HepG2 (cell line): ENCODE measurements at regions not wholly inside any gene's neighbourhood (a gene's known extent, or its start where the extent isn't known, plus 50 kb on each side); places are given as distances from the start of the nearest gene placed in this dataset.

Experiments used
- ATAC-seq: fragments of 200-7000 bp; cut with Tn5 transposase; 3 replicates; pipeline ENCODE4 v1.9.1; 2020; ENCODE audit warnings: mild to moderate bottlenecking, moderate library complexity
- BruUV-seq: library from RNA; stranded (reverse); fragments of 400-500 nt; replicated peaks from 2 replicates; lab custom pipeline; 2021; lab: Mats Ljungman, UMichigan
- CTCF ChIA-PET: fragments of 300-600 bp; formaldehyde crosslinking; extraction: SDS; loops from one replicate; lab custom pipeline; 2021; ENCODE audit warnings: low total read pairs, inconsistent platforms, low intra/inter-chr PET ratio; lab: Yijun Ruan, JAX
- POLR2A ChIA-PET: fragments of 350-600 bp; sonication (Branson Sonifier 250); formaldehyde crosslinking; loops from one replicate; lab custom pipeline; 2020; ENCODE audit warnings: antibody characterized with exemption, inconsistent platforms; lab: Yijun Ruan, JAX
- DNase-seq: peaks from one replicate; pipeline ENCODE4 v3.0.0-alpha.2; 2015; ENCODE audit warnings: low spot score
- FAIRE-seq: peaks from 3 replicates; lab custom pipeline; 2011; peaks lifted over from hg19 to GRCh38; lab: Jason Lieb, UNC
- H2AFZ ChIP-seq: one replicate; pipeline ENCODE4 v1.6.1; 2011; ENCODE audit warnings: low read length, inconsistent platforms
- H3K27ac ChIP-seq: fragments of 300-600 bp; 3 replicates; pipeline ENCODE4 v1.8.0; 2011; ENCODE audit warnings: mixed run types, mild to moderate bottlenecking, mixed read lengths, low read length, inconsistent platforms; ENCODE audit not compliant: insufficient read depth; ENCODE audit errors: extremely low read length
- H3K27me3 ChIP-seq, 2 experiments: fragments of 200-600 bp in 1 of 2; 2 replicates in 1 of 2; 3 replicates in 1 of 2; pipeline versions ENCODE4 v1.6.0 to v1.8.0; 2011; ENCODE audit warnings: low read length in 2 of 2, mild to moderate bottlenecking in 2 of 2, moderate library complexity in 2 of 2, inconsistent platforms in 1 of 2; ENCODE audit not compliant: insufficient read depth in 2 of 2, control insufficient read depth in 1 of 2
- H3K36me3 ChIP-seq, 2 experiments: fragments of 200-600 bp in 1 of 2; replicated peaks in 1 of 2; 2 replicates in 1 of 2; 3 replicates in 1 of 2; pipeline versions ENCODE4 v1.5.1 to v1.8.0; 2011; ENCODE audit warnings: low read length in 2 of 2, inconsistent platforms in 1 of 2; ENCODE audit not compliant: insufficient read depth in 2 of 2, control insufficient read depth in 1 of 2
- H3K4me1 ChIP-seq: 2 replicates; pipeline ENCODE4 v1.5.1; 2012; ENCODE audit warnings: low read length, inconsistent platforms; ENCODE audit not compliant: insufficient read depth
- H3K4me2 ChIP-seq: 2 replicates; pipeline ENCODE4 v1.6.0; 2011; ENCODE audit warnings: low read depth, low read length, inconsistent platforms
- H3K4me3 ChIP-seq, 3 experiments: fragments of 200-600 bp in 1 of 3; sonication (generic), shearing (Covaris generic) in 1 of 3; replicated peaks in 1 of 3; 2 replicates each; pipeline ENCODE4 v1.5.1; 2011 to 2016; ENCODE audit warnings: low read length in 3 of 3, inconsistent platforms in 2 of 3, low read depth in 2 of 3, mild to moderate bottlenecking in 2 of 3, control low read depth in 1 of 3, mixed read lengths in 1 of 3; ENCODE audit not compliant: insufficient read depth in 1 of 3
- H3K79me2 ChIP-seq: one replicate; pipeline ENCODE4 v1.6.1; 2011; ENCODE audit warnings: low read length, inconsistent platforms; ENCODE audit not compliant: insufficient read depth
- H3K9ac ChIP-seq: 2 replicates; pipeline ENCODE4 v1.6.0; 2011; ENCODE audit warnings: mild to moderate bottlenecking, low read depth, low read length, inconsistent platforms; ENCODE audit not compliant: insufficient read depth
- H3K9me3 ChIP-seq: 2 replicates; pipeline ENCODE4 v1.5.1; 2012; ENCODE audit warnings: mild to moderate bottlenecking, low read length
- H4K20me1 ChIP-seq: 2 replicates; pipeline ENCODE4 v1.6.0; 2011; ENCODE audit warnings: inconsistent platforms, mild to moderate bottlenecking, low read length, moderate library complexity; ENCODE audit not compliant: insufficient read depth
- HES4 ChIP-seq: sonication (generic); formaldehyde crosslinking; IDR thresholded peaks from 2 replicates; pipeline ENCODE4 v1.9.0; 2021; ENCODE audit warnings: mild to moderate bottlenecking, missing genetic modification reagents, borderline replicate concordance
- MLLT10 ChIP-seq: sonication (generic); formaldehyde crosslinking; IDR thresholded peaks from 2 replicates; pipeline ENCODE4 v1.4.0; 2020; ENCODE audit warnings: missing genetic modification reagents
- NBN ChIP-seq: fragments of 450-650 bp; conservative IDR thresholded peaks from 2 replicates; pipeline ENCODE4 v1.6.1; 2017
- NFIC ChIP-seq: IDR thresholded peaks from 2 replicates; pipeline ENCODE4 v1.6.1; 2012; ENCODE audit warnings: mild to moderate bottlenecking, low read length, inconsistent platforms
- NFYC ChIP-seq: IDR thresholded peaks from 2 replicates; pipeline ENCODE4 v1.6.1; 2016; ENCODE audit warnings: missing genetic modification reagents, missing compliant biosample characterization
- RNF2 ChIP-seq: fragments of 450-650 bp; conservative IDR thresholded peaks from 2 replicates; pipeline ENCODE4 v1.6.1; 2016; ENCODE audit warnings: low read depth
- SOX13 ChIP-seq, 3 experiments: fragments of 450-650 bp in 1 of 3; sonication (generic) in 1 of 3; formaldehyde crosslinking in 1 of 3; IDR thresholded peaks in 2 of 3; conservative IDR thresholded peaks in 1 of 3; 2 replicates each; pipeline versions ENCODE4 v1.5.0 to v1.6.1; 2016 to 2020; ENCODE audit warnings: antibody characterized with exemption in 1 of 3, mild to moderate bottlenecking in 1 of 3, missing compliant biosample characterization in 1 of 3, missing genetic modification reagents in 1 of 3, moderate library complexity in 1 of 3
- TCF7 ChIP-seq: sonication (generic); IDR thresholded peaks from 2 replicates; pipeline ENCODE4 v1.6.1; 2016; ENCODE audit warnings: antibody characterized with exemption, low read depth
- ZFY ChIP-seq: sonication (generic); formaldehyde crosslinking; IDR thresholded peaks from 2 replicates; pipeline ENCODE4 v1.4.0; 2020; ENCODE audit warnings: missing genetic modification reagents
- ZNF274 ChIP-seq: sonication (generic); formaldehyde crosslinking; IDR thresholded peaks from 2 replicates; pipeline ENCODE4 v1.5.1; 2020; ENCODE audit warnings: mild to moderate bottlenecking, missing genetic modification reagents
- ZNF30 ChIP-seq: sonication (generic); formaldehyde crosslinking; IDR thresholded peaks from 2 replicates; pipeline ENCODE4 v1.5.0; 2020; ENCODE audit warnings: mild to moderate bottlenecking, missing genetic modification reagents
- ZNF33B ChIP-seq: sonication (generic); formaldehyde crosslinking; IDR thresholded peaks from 2 replicates; pipeline ENCODE4 v1.5.1; 2020; ENCODE audit warnings: mild to moderate bottlenecking, missing genetic modification reagents
- ZNF430 ChIP-seq: sonication (generic); formaldehyde crosslinking; IDR thresholded peaks from 2 replicates; pipeline ENCODE4 v1.9.0; 2021; ENCODE audit warnings: mild to moderate bottlenecking, missing genetic modification reagents
- ZNF563 ChIP-seq: sonication (generic); formaldehyde crosslinking; IDR thresholded peaks from 2 replicates; pipeline ENCODE4 v1.8.0; 2022; ENCODE audit warnings: mild to moderate bottlenecking, moderate library complexity, missing genetic modification reagents
- ZNF629 ChIP-seq: sonication (generic); formaldehyde crosslinking; conservative IDR thresholded peaks from 2 replicates; pipeline ENCODE4 v1.5.0; 2020; ENCODE audit warnings: missing genetic modification reagents
- ZNF75D ChIP-seq: sonication (generic); formaldehyde crosslinking; IDR thresholded peaks from 2 replicates; pipeline ENCODE4 v1.8.1; 2023; ENCODE audit warnings: missing genetic modification reagents, mild to moderate bottlenecking, borderline replicate concordance
- WGBS: methylation state at CpG from one replicate; pipeline ENCODE4 v1.1.6; 2017; ENCODE audit warnings: low lambda C conversion rate; 5-methylcytosine and 5-hydroxymethylcytosine counted together
- in situ Hi-C: cut with HindIII; loops from 2 replicates; pipeline ENCODE4 v1.10.0; 2017; ENCODE audit warnings: low pct_unique_long_range_greater_than_20kb; ENCODE audit not compliant: extremely low pct_ligation_motif_present
- intact Hi-C: fragments of 100-400 bp; cut with micrococcal nuclease; formaldehyde crosslinking; loops from one replicate; pipeline ENCODE4 v1.10.0; 2022; ENCODE audit not compliant: unreplicated experiment
- TF ChIP-seq, protein P1 (sequence below): IDR thresholded peaks from 2 replicates; pipeline ENCODE4 v1.6.1; 2016; ENCODE audit warnings: control low read depth
- TF ChIP-seq, protein P2 (sequence below): IDR thresholded peaks from 2 replicates; pipeline ENCODE4 v1.6.1; 2012; ENCODE audit warnings: inconsistent platforms
- TF ChIP-seq, protein P3 (sequence below): sonication (generic); formaldehyde crosslinking; IDR thresholded peaks from 2 replicates; pipeline ENCODE4 v1.8.0; 2023; ENCODE audit warnings: mild to moderate bottlenecking, missing genetic modification reagents

DNA sequence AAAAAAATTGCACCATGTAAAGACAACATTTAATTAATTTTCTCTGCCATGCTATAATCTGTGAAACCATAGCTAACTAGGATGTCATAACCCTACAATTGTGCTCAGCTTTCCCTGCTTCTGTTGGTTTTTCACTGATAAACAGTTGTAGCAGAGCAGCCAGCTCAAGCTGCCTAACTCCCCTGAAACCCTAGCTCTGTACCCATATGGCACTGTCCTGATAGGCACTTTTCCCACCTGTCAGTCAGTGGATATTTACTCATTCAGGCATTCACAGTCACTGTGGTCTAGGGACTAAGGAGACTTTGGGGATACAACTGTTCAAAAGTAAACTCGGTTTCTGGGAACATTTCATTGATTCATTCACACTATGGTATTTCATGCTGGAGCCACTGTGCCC, 407.0 kb downstream of the DSEL start:
- CTCF ChIA-PET: no interaction called here
- in situ Hi-C loops: loop anchor here (5.0 kb wide), 1 partner anchor 83 kb away; no protein-coding TSS in a partner anchor
- intact Hi-C loops: no loop called here
- WGBS: 0% methylated on average over 1 of the region's 1 CpG
- H3K79me2 ChIP-seq: no peaks in the 10 kb centered on the region
- H2AFZ ChIP-seq: no peak overlapping the region
- DNase-seq: no peak
- no peak for ATAC-seq
- TF ChIP-seq MLLT10 (CRISPR knock-in tag) (no peak), ZNF430 (CRISPR knock-in tag) (no peak)
- TF ChIP-seq, protein P1, sequence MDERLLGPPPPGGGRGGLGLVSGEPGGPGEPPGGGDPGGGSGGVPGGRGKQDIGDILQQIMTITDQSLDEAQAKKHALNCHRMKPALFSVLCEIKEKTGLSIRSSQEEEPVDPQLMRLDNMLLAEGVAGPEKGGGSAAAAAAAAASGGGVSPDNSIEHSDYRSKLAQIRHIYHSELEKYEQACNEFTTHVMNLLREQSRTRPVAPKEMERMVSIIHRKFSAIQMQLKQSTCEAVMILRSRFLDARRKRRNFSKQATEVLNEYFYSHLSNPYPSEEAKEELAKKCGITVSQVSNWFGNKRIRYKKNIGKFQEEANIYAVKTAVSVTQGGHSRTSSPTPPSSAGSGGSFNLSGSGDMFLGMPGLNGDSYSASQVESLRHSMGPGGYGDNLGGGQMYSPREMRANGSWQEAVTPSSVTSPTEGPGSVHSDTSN (CRISPR knock-in tag): no peak
- TF ChIP-seq, all 625 proteins: peak for 0
- H3K27me3 ChIP-seq: no peaks in the 10 kb centered on the region
- POLR2A ChIA-PET: no interaction called here
- BruUV-seq: no TSS peak
- H3K4me1 ChIP-seq: no peaks in the 10 kb centered on the region
- FAIRE-seq: no peak
- H4K20me1 ChIP-seq: no peaks in the 10 kb centered on the region
- H3K9ac ChIP-seq: no peak overlapping the region
- H3K27ac ChIP-seq: no peak overlapping the region
- H3K36me3 ChIP-seq: no peaks in the 10 kb centered on the region
- H3K9me3 ChIP-seq: no peaks in the 10 kb centered on the region
- no peak overlapping the region for H3K4me3 ChIP-seq
- no peak overlapping the region for H3K4me2 ChIP-seq

DNA sequence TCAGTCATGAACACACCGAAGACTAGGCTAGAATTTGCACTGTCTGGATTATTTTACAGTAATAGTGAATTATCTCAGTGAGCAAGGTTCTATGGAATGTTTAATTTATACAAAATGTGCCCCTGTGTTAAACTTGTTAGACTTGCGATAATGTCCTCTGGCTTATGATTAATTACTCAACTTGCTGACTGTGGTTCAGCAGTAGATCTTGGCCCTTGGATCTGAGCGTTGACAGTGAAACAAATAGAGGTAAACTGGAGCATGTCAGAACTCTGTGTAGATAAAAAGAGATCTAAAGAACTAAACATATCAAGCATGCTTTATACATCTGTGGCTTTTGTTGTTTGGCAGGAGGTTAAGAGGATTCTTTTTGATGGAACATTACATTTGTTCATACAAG, 407.6 kb downstream of the DSEL start:
- no peak overlapping the region for H3K4me3 ChIP-seq
- no peak overlapping the region for H2AFZ ChIP-seq
- POLR2A ChIA-PET: no interaction called here
- H3K4me2 ChIP-seq: no peak overlapping the region
- no peaks in the 10 kb centered on the region for H3K9me3 ChIP-seq
- in situ Hi-C loops: loop anchor here (5.0 kb wide), 1 partner anchor 83 kb away; no protein-coding TSS in a partner anchor
- no peaks in the 10 kb centered on the region for H3K36me3 ChIP-seq
- CTCF ChIA-PET: no interaction called here
- no peaks in the 10 kb centered on the region for H4K20me1 ChIP-seq
- intact Hi-C loops: no loop called here
- H3K27ac ChIP-seq: no peak overlapping the region
- no peaks in the 10 kb centered on the region for H3K4me1 ChIP-seq
- H3K79me2 ChIP-seq: no peaks in the 10 kb centered on the region
- BruUV-seq: no TSS peak
- DNase-seq (no peak), FAIRE-seq (no peak), ATAC-seq (no peak)
- 3% methylated on average over 3 of the region's 3 CpGs for WGBS
- H3K9ac ChIP-seq: no peak overlapping the region
- H3K27me3 ChIP-seq: no peaks in the 10 kb centered on the region
- TF ChIP-seq ZFY (CRISPR knock-in tag) (no peak), ZNF75D (CRISPR knock-in tag) (no peak), SOX13 (IDR thresholded peaks at IDR 0.05) (no peak), SOX13 (CRISPR knock-in tag; conservative IDR thresholded peaks at IDR 0.05 in 1 of 2, IDR thresholded peaks at IDR 0.05 in 1 of 2) (no peak), RNF2 (no peak), NBN (no peak), NFYC (CRISPR knock-in tag) (no peak), TCF7 (no peak), NFIC (no peak), ZNF30 (no peak), ZNF563 (CRISPR knock-in tag) (no peak), ZNF274 (CRISPR knock-in tag) (no peak), HES4 (CRISPR knock-in tag) (no peak), ZNF33B (CRISPR knock-in tag) (no peak), ZNF629 (CRISPR knock-in tag) (no peak)
- TF ChIP-seq, protein P2, sequence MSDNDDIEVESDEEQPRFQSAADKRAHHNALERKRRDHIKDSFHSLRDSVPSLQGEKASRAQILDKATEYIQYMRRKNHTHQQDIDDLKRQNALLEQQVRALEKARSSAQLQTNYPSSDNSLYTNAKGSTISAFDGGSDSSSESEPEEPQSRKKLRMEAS: no peak
- TF ChIP-seq, protein P3, sequence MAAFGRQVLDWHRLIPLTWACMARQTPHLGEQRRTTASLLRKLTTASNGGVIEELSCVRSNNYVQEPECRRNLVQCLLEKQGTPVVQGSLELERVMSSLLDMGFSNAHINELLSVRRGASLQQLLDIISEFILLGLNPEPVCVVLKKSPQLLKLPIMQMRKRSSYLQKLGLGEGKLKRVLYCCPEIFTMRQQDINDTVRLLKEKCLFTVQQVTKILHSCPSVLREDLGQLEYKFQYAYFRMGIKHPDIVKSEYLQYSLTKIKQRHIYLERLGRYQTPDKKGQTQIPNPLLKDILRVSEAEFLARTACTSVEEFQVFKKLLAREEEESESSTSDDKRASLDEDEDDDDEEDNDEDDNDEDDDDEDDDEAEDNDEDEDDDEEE (CRISPR knock-in tag): no peak
